Testis (tissue), 2 donors: ENCODE measurements at regions not wholly inside any gene's neighbourhood (a gene's known extent, or its start where the extent isn't known, plus 50 kb on each side); places are given as distances from the start of the nearest gene placed in this dataset.

Source experiments
- POLR2A ChIP-seq: fragments of 450-650 bp; IDR thresholded peaks from one replicate; pipeline ENCODE4 v1.6.1; 2017; ENCODE audit warnings: antibody characterized with exemption, mild to moderate bottlenecking, moderate library complexity
- TF ChIP-seq, protein P1 (sequence below), 3 experiments: fragments of 450-650 bp in 2 of 3; fragments of 200-600 bp in 1 of 3; sonication (generic) in 1 of 3; IDR thresholded peaks; one replicate each; pipeline ENCODE4 v1.5.1; 2016 to 2019; ENCODE audit warnings: antibody characterized with exemption in 3 of 3, mild to moderate bottlenecking in 2 of 3, moderate library complexity in 1 of 3

DNA sequence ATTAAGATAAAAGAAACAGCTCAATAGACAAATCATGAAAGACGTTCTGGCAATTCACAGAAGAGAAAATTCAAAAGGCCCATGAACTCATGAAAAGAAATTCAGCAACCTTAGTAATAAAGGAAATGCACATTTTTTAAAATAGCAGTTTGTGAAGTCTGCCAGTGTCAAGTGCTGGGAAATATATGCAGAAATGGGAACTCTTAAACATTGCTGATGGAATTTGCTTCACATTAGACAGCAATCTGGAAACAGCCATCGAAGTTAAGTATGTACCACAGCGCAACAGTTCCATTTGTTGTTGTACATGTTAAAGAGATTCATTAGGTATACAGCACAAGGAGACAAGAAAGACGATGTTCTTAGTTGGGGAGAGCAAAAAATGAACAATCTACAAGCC, 319.4 kb upstream of the SALL1 start:
- TF ChIP-seq, protein P1, sequence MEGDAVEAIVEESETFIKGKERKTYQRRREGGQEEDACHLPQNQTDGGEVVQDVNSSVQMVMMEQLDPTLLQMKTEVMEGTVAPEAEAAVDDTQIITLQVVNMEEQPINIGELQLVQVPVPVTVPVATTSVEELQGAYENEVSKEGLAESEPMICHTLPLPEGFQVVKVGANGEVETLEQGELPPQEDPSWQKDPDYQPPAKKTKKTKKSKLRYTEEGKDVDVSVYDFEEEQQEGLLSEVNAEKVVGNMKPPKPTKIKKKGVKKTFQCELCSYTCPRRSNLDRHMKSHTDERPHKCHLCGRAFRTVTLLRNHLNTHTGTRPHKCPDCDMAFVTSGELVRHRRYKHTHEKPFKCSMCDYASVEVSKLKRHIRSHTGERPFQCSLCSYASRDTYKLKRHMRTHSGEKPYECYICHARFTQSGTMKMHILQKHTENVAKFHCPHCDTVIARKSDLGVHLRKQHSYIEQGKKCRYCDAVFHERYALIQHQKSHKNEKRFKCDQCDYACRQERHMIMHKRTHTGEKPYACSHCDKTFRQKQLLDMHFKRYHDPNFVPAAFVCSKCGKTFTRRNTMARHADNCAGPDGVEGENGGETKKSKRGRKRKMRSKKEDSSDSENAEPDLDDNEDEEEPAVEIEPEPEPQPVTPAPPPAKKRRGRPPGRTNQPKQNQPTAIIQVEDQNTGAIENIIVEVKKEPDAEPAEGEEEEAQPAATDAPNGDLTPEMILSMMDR (IDR thresholded peaks at IDR 0.05): no peak
- TF ChIP-seq POLR2A: no peak
